Prostate gland (tissue), 2 donors: ENCODE measurements at regions not wholly inside any gene's neighbourhood (a gene's known extent, or its start where the extent isn't known, plus 50 kb on each side); places are given as distances from the start of the nearest gene placed in this dataset.
A peak's percentile ranks its signal among the peaks of the same experiment; 100 is the strongest.

Source experiments
- DNase-seq: peaks from one replicate; pipeline ENCODE4 v3.0.0-alpha.2; 2019; ENCODE audit warnings: low spot score
- H3K27ac ChIP-seq, 2 donors: fragments of 200-600 bp; sonication (generic); 2 replicates each; pipeline ENCODE4 v1.5.1; 2017 to 2019
- H3K27me3 ChIP-seq: fragments of 200-600 bp; sonication (generic); replicated peaks from 2 replicates; pipeline ENCODE4 v1.5.1; 2019; ENCODE audit not compliant: insufficient read depth
- H3K36me3 ChIP-seq, 2 donors: fragments of 200-600 bp; sonication (generic); 1 replicate in 1 of 2; 2 replicates in 1 of 2; pipeline versions ENCODE4 v1.5.1 to v1.8.1; 2017 to 2019
- H3K4me1 ChIP-seq: fragments of 200-600 bp; sonication (generic); replicated peaks from 2 replicates; pipeline ENCODE4 v1.5.1; 2019
- H3K4me3 ChIP-seq, 2 donors: fragments of 200-600 bp; sonication (generic); 2 replicates each; pipeline ENCODE4 v1.5.1; 2017 to 2019
- H3K9me3 ChIP-seq: fragments of 200-600 bp; sonication (generic); 2 replicates; pipeline ENCODE4 v1.5.1; 2017
- CTCF ChIP-seq, 4 experiments: fragments of 200-600 bp in 2 of 4; fragments of 450-650 bp in 2 of 4; sonication (generic) in 2 of 4; IDR thresholded peaks; 1 replicate in 3 of 4; 2 replicates in 1 of 4; pipeline ENCODE4 v1.5.1; 2016 to 2019; ENCODE audit warnings: antibody characterized with exemption in 4 of 4, mild to moderate bottlenecking in 2 of 4, moderate library complexity in 2 of 4
- POLR2A ChIP-seq: fragments of 450-650 bp; IDR thresholded peaks from one replicate; pipeline ENCODE4 v1.6.1; 2016; ENCODE audit warnings: antibody characterized with exemption, mild to moderate bottlenecking
- POLR2AphosphoS5 ChIP-seq: sonication (generic); formaldehyde crosslinking; IDR thresholded peaks from one replicate; pipeline ENCODE4 v1.6.1; 2017; ENCODE audit warnings: antibody characterized with exemption
- WGBS: methylation state at CpG from one replicate; pipeline ENCODE4 v1.1.5; 2018; 5-methylcytosine and 5-hydroxymethylcytosine counted together
- intact Hi-C: fragments of 100-400 bp; cut with DNase I; formaldehyde crosslinking; loops from one replicate; pipeline ENCODE4 v1.14.2; 2022

GRCh38 chr14:51337520-51337919 lies 97.5 kb downstream of the TMX1 start:
- TF ChIP-seq CTCF (IDR thresholded peaks at IDR 0.05) (no peak), POLR2A (no peak), POLR2AphosphoS5 (no peak)
- WGBS, result 49% methylated on average over 4 of the region's 4 CpGs
- no peak overlapping the region for H3K27ac ChIP-seq

GRCh38 chr14:51341338-51341737 lies 101.3 kb downstream of the TMX1 start:
- H3K27ac ChIP-seq, result no peak overlapping the region
- intact Hi-C loops, result no loop called here
- H3K4me1 ChIP-seq, result no peaks in the 10 kb centered on the region
- no peak overlapping the region for H3K4me3 ChIP-seq
- 98% methylated on average over 2 of the region's 2 CpGs for WGBS
- TF ChIP-seq POLR2A (no peak), CTCF (IDR thresholded peaks at IDR 0.05) (no peak), POLR2AphosphoS5 (no peak)
- no peaks in the 10 kb centered on the region for H3K36me3 ChIP-seq
- H3K27me3 ChIP-seq, result no peaks in the 10 kb centered on the region
- H3K9me3 ChIP-seq, result no peaks in the 10 kb centered on the region
- no peak for DNase-seq

More at GRCh38 chr14:51337520-51337919, 97.5 kb downstream of the TMX1 start:
- intact Hi-C loops, result no loop called here
- peak; percentile 60 for DNase-seq
- Histone ChIP-seq H3K36me3 (no peaks in the 10 kb centered on the region), H3K9me3 (no peaks in the 10 kb centered on the region), H3K4me1 (no peaks in the 10 kb centered on the region), H3K4me3 (no peak overlapping the region), H3K27me3 (no peaks in the 10 kb centered on the region)

- 80% methylated on average over 4 of the region's 4 CpGs for WGBS
- Histone ChIP-seq H3K4me3 (no peak overlapping the region), H3K27me3 (no peaks in the 10 kb centered on the region), H3K36me3 (no peaks in the 10 kb centered on the region), H3K27ac (no peak overlapping the region), H3K4me1 (no peaks in the 10 kb centered on the region), H3K9me3 (no peaks in the 10 kb centered on the region)
- intact Hi-C loops, result no loop called here
- TF ChIP-seq POLR2A, result no peak
- no peak for TF ChIP-seq POLR2AphosphoS5
- TF ChIP-seq CTCF (IDR thresholded peaks at IDR 0.05), result no peak
- no peak for DNase-seq
Measured at GRCh38 chr14:51342226-51342625, 102.2 kb downstream of the TMX1 start.

DNA sequence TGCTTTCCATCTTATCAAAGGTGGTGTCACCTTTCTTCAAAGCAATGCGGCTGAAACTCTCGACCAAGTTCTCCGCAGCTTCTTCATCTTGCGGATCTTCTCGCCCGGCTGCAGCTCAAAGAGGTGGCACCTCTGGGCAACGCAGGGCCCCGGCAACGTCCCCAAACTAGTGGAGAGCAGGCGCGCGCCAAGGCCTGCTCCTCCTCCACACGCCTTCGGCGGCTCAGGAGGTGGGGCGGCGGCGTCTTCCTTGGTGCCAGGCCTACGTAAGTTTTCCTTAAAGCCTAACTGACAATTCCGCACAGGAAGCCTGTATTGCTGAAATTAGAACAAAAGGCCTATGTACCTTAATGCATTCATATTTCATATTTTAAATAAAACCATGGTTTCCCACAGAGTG lies 112.0 kb downstream of the TMX1 start:
- TF ChIP-seq POLR2A (no peak), CTCF (IDR thresholded peaks at IDR 0.05) (no peak), POLR2AphosphoS5 (no peak)
- H3K4me3 ChIP-seq, result no peak overlapping the region
- DNase-seq, result no peak
- WGBS, result 97% methylated on average over 20 of the region's 20 CpGs
- H3K9me3 ChIP-seq, result no peaks in the 10 kb centered on the region
- no peaks in the 10 kb centered on the region for H3K27me3 ChIP-seq
- intact Hi-C loops, result no loop called here
- H3K4me1 ChIP-seq, result no peaks in the 10 kb centered on the region
- no peaks in the 10 kb centered on the region for H3K36me3 ChIP-seq
- H3K27ac ChIP-seq, result no peak overlapping the region

GRCh38 chr14:51353901-51354300 lies 113.9 kb downstream of the TMX1 start:
- H3K36me3 ChIP-seq, result no peaks in the 10 kb centered on the region
- intact Hi-C loops, result no loop called here
- TF ChIP-seq CTCF (IDR thresholded peaks at IDR 0.05) (no peak), POLR2A (no peak), POLR2AphosphoS5 (no peak)
- no peaks in the 10 kb centered on the region for H3K27me3 ChIP-seq
- no peak overlapping the region for H3K4me3 ChIP-seq
- 100% methylated on average over 1 of the region's 1 CpG for WGBS
- H3K9me3 ChIP-seq, result no peaks in the 10 kb centered on the region
- H3K27ac ChIP-seq, result no peak overlapping the region
- DNase-seq, result no peak
- H3K4me1 ChIP-seq, result no peaks in the 10 kb centered on the region
